ENCODE measurements at regions not wholly inside any gene's neighbourhood (a gene's known extent, or its start where the extent isn't known, plus 50 kb on each side); places are given as distances from the start of the nearest gene placed in this dataset.
A peak's percentile ranks its signal among the peaks of the same experiment; 100 is the strongest.

DNA sequence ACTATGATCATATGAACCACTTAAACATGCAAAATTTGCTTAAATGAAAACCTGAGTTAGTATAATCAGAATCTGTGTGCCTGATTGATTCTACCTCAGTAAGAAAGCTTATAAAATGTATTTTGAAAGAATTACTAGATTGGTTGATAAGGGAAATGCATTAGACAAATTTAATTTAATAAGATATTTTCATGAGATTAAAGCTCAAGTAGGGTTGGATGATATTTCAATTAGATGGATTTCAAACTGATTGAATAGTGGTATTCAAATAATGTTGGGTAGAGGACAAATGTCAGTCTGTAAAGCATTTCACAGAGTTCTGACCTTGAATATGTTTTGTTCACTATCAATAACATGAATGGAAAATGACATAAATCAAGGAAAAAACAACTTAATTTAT, 780.4 kb upstream of the ALCAM start:
- TF ChIP-seq CTCF (conservative IDR thresholded peaks at IDR 0.05; ENCODE audit: low read depth): no peak
- no peak overlapping the region for H3K27ac ChIP-seq
- ChIA-PET POLR2A (ENCODE audit: low non-redundant PET) (no interaction called here), CTCF (interaction anchor here (1.4 kb wide), 1 partner anchor 11 kb away, joined by 3 read pairs; no protein-coding TSS in a partner anchor)
- no peak for DNase-seq (ENCODE audit: low spot score)

DNA sequence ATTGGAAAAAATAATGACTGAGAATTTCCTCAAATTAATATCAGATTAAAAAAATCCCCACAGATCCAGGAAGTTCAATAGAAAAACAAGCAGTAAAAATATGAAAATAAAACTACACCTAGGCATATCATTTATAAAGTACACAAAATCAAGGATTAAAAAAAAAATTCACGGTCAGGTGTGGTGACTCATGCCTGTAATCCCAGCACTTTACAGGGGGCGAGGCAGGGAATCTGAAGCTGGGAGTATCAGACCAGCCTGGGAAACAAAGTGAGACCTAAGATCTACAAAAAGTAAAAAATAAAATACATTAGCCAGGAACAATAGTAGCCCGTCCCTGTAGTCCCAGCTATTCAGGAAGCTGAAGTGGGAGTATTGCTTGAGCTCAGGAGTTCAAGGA, 778.3 kb upstream of the ALCAM start:
- DNase-seq (ENCODE audit: low spot score): no peak
- POLR2A ChIA-PET (ENCODE audit: low non-redundant PET): no interaction called here
- no peak for TF ChIP-seq CTCF (conservative IDR thresholded peaks at IDR 0.05; ENCODE audit: low read depth)
- no peak overlapping the region for H3K27ac ChIP-seq
- CTCF ChIA-PET: no interaction called here

- TF ChIP-seq CTCF (conservative IDR thresholded peaks at IDR 0.05; ENCODE audit: low read depth): no peak
- ChIA-PET CTCF (no interaction called here), POLR2A (ENCODE audit: low non-redundant PET) (no interaction called here)
- no peak for DNase-seq (ENCODE audit: low spot score)
- no peak overlapping the region for H3K27ac ChIP-seq
Measured at GRCh38 chr3:104591776-104592175, 774.9 kb upstream of the ALCAM start.

DNA sequence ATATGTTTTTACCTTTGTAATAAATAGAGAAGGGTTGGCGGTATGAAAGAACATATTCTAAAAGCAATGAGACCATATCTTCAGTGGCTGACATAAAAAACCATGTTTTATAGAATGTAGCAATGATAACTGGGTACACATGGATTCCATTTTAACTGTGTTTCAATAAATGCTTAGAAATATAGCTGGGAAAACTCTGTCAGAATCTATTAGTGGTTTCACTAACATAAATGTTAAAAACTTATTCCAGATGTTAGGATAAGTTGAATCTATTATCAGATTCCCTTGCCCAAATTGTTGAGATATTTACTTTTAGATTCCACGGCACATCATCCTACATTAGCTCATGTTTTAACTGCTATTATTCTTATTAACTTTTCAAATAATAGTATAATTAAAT, 772.2 kb upstream of the ALCAM start:
- DNase-seq (ENCODE audit: low spot score): no peak
- POLR2A ChIA-PET (ENCODE audit: low non-redundant PET): no interaction called here
- TF ChIP-seq CTCF (conservative IDR thresholded peaks at IDR 0.05; ENCODE audit: low read depth): no peak
- CTCF ChIA-PET: interaction anchor here (1.3 kb wide), 1 partner anchor 12 kb away, joined by 3 read pairs; no protein-coding TSS in a partner anchor
- H3K27ac ChIP-seq: no peak overlapping the region

- POLR2A ChIA-PET (ENCODE audit: low non-redundant PET): no interaction called here
- no peak overlapping the region for H3K27ac ChIP-seq
Measured at GRCh38 chr3:104596054-104596453, 770.7 kb upstream of the ALCAM start.

DNA sequence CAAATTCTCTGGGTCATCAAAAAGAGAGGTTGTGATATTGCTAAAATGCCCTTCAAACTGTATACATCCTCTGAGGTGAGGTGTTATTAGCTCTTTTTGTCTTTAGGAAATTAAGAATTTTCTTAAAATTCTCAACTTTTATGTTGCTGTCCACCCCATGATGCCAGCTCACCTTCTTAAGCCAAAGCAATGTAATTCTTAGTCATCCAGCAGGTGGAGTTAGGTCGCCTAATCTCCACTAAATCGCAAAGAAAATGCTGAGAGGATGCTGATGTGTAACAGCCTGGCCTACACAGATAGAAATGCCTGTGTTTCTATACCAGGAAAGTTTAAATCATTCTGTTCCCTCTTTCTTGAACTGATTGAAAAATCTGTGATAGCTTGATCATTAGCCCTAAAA, 770.2 kb upstream of the ALCAM start:
- no peak overlapping the region for H3K27ac ChIP-seq
- POLR2A ChIA-PET (ENCODE audit: low non-redundant PET): no interaction called here
- DNase-seq (ENCODE audit: low spot score): peak; percentile 25
- CTCF ChIA-PET: interaction anchor here (0.5 to 1.5 kb wide), 6 partner anchors 10 to 770 kb away, joined by 3 to 10 read pairs (median 3); partner anchors contain the start of gene ALCAM
- TF ChIP-seq CTCF (conservative IDR thresholded peaks at IDR 0.05; ENCODE audit: low read depth): peak; percentile 64

More at GRCh38 chr3:104596054-104596453, 770.7 kb upstream of the ALCAM start:
- CTCF ChIA-PET: interaction anchor here (0.5 to 1.5 kb wide), 4 partner anchors 11 to 771 kb away, joined by 3 to 10 read pairs (median 3); partner anchors contain the start of gene ALCAM
- TF ChIP-seq CTCF (conservative IDR thresholded peaks at IDR 0.05; ENCODE audit: low read depth): no peak
- DNase-seq (ENCODE audit: low spot score): no peak
